ENCODE measurements at regions not wholly inside any gene's neighbourhood (a gene's known extent, or its start where the extent isn't known, plus 50 kb on each side); places are given as distances from the start of the nearest gene placed in this dataset.
"Not testable (repeated sequence)": the region's sequence is repeated elsewhere in the genome, so short reads cannot be mapped to it uniquely, and the experiment has no call there.

GRCh38 chr6:18545142-18545541, 158.0 kb downstream of the RNF144B start:
- TF ChIP-seq CTCF (IDR thresholded peaks at IDR 0.05; ENCODE audit: low read length); EZH2 (IDR thresholded peaks at IDR 0.05; ENCODE audit: borderline replicate concordance, low read length): not testable (repeated sequence)

All from OCI-LY1 (cell line).